Sigmoid colon (tissue), 3 donors: ENCODE measurements at regions not wholly inside any gene's neighbourhood (a gene's known extent, or its start where the extent isn't known, plus 50 kb on each side); places are given as distances from the start of the nearest gene placed in this dataset.

Experiments
- POLR2A ChIP-seq, 2 donors: fragments of 450-650 bp; IDR thresholded peaks; one replicate each; pipeline ENCODE4 v1.6.1; 2016; ENCODE audit warnings: antibody characterized with exemption in 2 of 2, mild to moderate bottlenecking in 2 of 2, moderate library complexity in 2 of 2
- TF ChIP-seq, protein P1 (sequence below), 4 experiments: fragments of 450-650 bp in 3 of 4; fragments of 200-600 bp in 1 of 4; IDR thresholded peaks; one replicate each; pipeline ENCODE4 v1.5.1; 2016 to 2019; ENCODE audit warnings: antibody characterized with exemption in 4 of 4, mild to moderate bottlenecking in 3 of 4, moderate library complexity in 2 of 4

DNA sequence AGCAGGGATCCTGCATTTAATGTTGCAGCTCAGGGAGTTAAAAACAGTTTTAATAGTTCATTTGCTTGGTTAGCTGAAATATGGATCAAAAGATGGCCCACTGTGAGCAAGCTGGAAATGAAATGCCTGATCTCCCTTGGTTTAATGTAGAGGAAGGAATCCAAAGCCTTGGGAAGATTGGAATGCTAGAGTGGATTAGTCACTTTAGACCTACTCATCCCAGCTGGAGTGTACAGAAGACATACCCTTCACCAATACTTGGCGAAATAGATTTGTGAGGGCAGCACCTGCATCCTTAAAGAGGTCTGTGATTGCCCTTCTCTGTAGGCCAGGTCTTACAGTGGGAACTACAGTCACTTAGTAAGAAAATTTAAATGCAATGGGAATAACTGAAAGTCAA is 58.0 kb upstream of the KRAS start:
- TF ChIP-seq, protein P1, sequence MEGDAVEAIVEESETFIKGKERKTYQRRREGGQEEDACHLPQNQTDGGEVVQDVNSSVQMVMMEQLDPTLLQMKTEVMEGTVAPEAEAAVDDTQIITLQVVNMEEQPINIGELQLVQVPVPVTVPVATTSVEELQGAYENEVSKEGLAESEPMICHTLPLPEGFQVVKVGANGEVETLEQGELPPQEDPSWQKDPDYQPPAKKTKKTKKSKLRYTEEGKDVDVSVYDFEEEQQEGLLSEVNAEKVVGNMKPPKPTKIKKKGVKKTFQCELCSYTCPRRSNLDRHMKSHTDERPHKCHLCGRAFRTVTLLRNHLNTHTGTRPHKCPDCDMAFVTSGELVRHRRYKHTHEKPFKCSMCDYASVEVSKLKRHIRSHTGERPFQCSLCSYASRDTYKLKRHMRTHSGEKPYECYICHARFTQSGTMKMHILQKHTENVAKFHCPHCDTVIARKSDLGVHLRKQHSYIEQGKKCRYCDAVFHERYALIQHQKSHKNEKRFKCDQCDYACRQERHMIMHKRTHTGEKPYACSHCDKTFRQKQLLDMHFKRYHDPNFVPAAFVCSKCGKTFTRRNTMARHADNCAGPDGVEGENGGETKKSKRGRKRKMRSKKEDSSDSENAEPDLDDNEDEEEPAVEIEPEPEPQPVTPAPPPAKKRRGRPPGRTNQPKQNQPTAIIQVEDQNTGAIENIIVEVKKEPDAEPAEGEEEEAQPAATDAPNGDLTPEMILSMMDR (IDR thresholded peaks at IDR 0.05) = no peak
- TF ChIP-seq POLR2A (IDR thresholded peaks at IDR 0.05) = no peak
